Pancreas (tissue), 10 donors: ENCODE measurements at regions not wholly inside any gene's neighbourhood (a gene's known extent, or its start where the extent isn't known, plus 50 kb on each side); places are given as distances from the start of the nearest gene placed in this dataset.
"Not testable (repeated sequence)": the region's sequence is repeated elsewhere in the genome, so short reads cannot be mapped to it uniquely, and the experiment has no call there.

ENCODE experiments used
- ATAC-seq, 4 donors: fragments of 200-7000 bp; cut with Tn5 transposase; one replicate each; pipeline versions ENCODE4 v1.8.0 to v1.9.1; 2020; ENCODE audit warnings: mild to moderate bottlenecking in 4 of 4, moderate library complexity in 4 of 4
- DNase-seq, 6 donors: peaks; one replicate each; pipeline ENCODE4 v3.0.0-alpha.2; 2020
- FAIRE-seq: peaks from 2 replicates; lab custom pipeline; 2012; peaks lifted over from hg19 to GRCh38; lab: Jason Lieb, UNC
- H3K27ac ChIP-seq, 4 donors: fragments of 200-600 bp; sonication (generic); 1 replicate in 3 of 4; 2 replicates in 1 of 4; pipeline versions ENCODE4 v1.5.0 to v1.8.0; 2020
- H3K27me3 ChIP-seq, 4 donors: fragments of 200-600 bp; one replicate each; pipeline ENCODE4 v1.8.0; 2021
- H3K36me3 ChIP-seq, 3 donors: fragments of 200-600 bp; sonication (generic) in 1 of 3; one replicate each; pipeline versions ENCODE4 v1.5.0 to v1.8.0; 2020 to 2021
- H3K4me1 ChIP-seq, 3 donors: fragments of 200-600 bp; one replicate each; pipeline ENCODE4 v1.8.0; 2021
- H3K4me3 ChIP-seq, 4 donors: fragments of 200-600 bp; sonication (generic) in 2 of 4; one replicate each; pipeline versions ENCODE4 v1.5.0 to v1.8.0; 2020 to 2021
- H3K9me3 ChIP-seq, 4 donors: fragments of 200-600 bp; one replicate each; pipeline ENCODE4 v1.8.0; 2021
- CTCF ChIP-seq, 4 donors: fragments of 200-600 bp; sonication (generic) in 3 of 4; IDR thresholded peaks; one replicate each; pipeline versions ENCODE4 v1.5.0 to v1.8.0; 2021; ENCODE audit warnings: antibody characterized with exemption in 4 of 4
- WGBS, 2 donors: extraction: QIAGEN DNeasy Blood & Tissue Kit; methylation state at CpG; one replicate each; pipeline ENCODE4 v1.1.7; 2013; 5-methylcytosine and 5-hydroxymethylcytosine counted together
- intact Hi-C, 3 donors: fragments of 100-400 bp; cut with DNase I; formaldehyde crosslinking; loops; one replicate each; pipeline versions ENCODE4 v1.11.1 to v1.14.2; 2022
- donor health status: healthy with polysubstance abuse.
- donor health status: DM: no; HTN: no; CAD: no; lungs with moderate emphysema.
- donor health status: DM: no; HTN: no; CAD: no.
- donor health status: control.
- donor health status: control.
- donor health status: Bipolar disorder and iron deficiency.
- donor health status: DM: yes; HTN: yes; CAD: no.
- donor health status: DM: no; HTN: no; CAD: no.
- donor health status: DM: no; HTN: no; CAD: no.
- donor health status: DM: yes; HTN: yes; CAD: no.

GRCh38 chr6:4636191-4636880, 139.9 kb upstream of the CDYL start:
- H3K27ac ChIP-seq: no peak overlapping the region
- no peak overlapping the region for H3K4me3 ChIP-seq
- TF ChIP-seq CTCF (IDR thresholded peaks at IDR 0.05): no peak
- ATAC-seq: no peak
- 70 to 75% methylated on average over 14 of the region's 14 CpGs for WGBS, 2 donors
- no peak for FAIRE-seq
- no peaks in the 10 kb centered on the region for H3K36me3 ChIP-seq
- H3K4me1 ChIP-seq: no peaks in the 10 kb centered on the region
- no peaks in the 10 kb centered on the region for H3K27me3 ChIP-seq
- no peak for DNase-seq
- no peaks in the 10 kb centered on the region for H3K9me3 ChIP-seq
- intact Hi-C loops: no loop called here

DNA sequence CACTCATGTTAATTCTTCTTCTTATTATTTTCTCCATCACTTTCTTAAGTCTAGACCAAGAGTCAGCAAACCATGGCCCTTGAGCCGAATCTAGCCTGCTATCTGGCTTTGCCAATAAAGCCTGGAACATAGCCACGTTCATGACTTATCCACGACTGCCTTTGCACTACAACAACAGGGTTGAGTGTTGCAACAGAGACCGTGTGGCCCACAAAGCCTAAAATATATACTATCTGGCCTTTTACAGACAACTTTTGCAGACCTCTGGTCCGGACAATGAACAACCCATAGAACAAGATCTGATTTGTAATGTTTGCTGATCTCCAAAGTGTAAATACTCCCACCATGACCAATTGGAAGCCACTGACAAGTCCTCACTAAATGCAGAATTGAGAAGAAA, 140.5 kb upstream of the CDYL start:
- intact Hi-C loops: no loop called here
- H3K27me3 ChIP-seq: no peaks in the 10 kb centered on the region
- ATAC-seq (no peak), DNase-seq (no peak), FAIRE-seq (no peak)
- H3K4me3 ChIP-seq: no peak overlapping the region
- H3K36me3 ChIP-seq: no peaks in the 10 kb centered on the region
- no peak overlapping the region for H3K27ac ChIP-seq
- no peaks in the 10 kb centered on the region for H3K4me1 ChIP-seq
- WGBS, 2 donors: 41 to 45% methylated on average over 5 of the region's 5 CpGs
- no peak for TF ChIP-seq CTCF (IDR thresholded peaks at IDR 0.05)
- H3K9me3 ChIP-seq: no peaks in the 10 kb centered on the region

DNA sequence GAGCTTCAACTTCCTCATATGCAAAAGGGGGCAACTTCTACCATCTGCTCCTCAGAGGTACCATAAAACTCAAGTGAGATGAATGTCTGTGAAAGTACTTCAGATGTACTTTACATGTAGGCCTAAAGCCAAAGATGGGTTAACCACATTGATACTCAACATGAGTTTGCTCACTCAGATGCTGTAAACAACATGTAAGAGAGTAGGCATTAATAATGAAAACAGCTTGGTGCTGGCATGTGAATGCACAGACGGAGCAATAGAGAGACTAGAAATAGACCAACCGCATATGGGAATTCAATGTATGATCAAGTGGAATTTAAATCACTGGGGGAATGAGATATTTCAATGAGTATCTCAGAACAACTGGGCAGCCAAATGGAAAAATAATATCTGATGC, 143.8 kb upstream of the CDYL start:
- ATAC-seq (no peak), DNase-seq (no peak), FAIRE-seq (no peak)
- Histone ChIP-seq H3K4me1 (no peaks in the 10 kb centered on the region), H3K36me3 (no peaks in the 10 kb centered on the region), H3K9me3 (no peaks in the 10 kb centered on the region), H3K4me3 (no peak overlapping the region), H3K27me3 (no peaks in the 10 kb centered on the region), H3K27ac (no peak overlapping the region)
- intact Hi-C loops: no loop called here
- TF ChIP-seq CTCF (IDR thresholded peaks at IDR 0.05): no peak
- WGBS, 2 donors: 65 to 80% methylated on average over 2 of the region's 2 CpGs

DNA sequence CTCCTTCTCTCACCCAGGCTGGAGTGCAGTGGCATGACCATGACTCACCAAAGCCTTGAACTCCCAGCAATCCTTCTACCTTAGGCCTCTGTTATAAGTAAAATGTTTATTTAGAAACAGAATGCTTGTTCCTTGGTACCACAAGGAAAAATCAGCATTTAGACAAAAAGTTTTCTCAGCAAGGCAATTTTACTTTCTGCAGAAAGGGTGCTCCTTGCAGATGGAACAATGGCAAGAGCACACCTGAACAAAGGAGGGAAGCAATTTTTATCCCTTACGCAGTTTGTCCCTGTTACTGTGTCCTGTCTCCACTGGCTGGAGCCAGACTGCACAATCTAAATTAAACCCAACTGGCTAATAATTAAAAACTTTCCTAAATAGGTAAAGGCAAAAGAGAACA, 146.4 kb upstream of the CDYL start:
- FAIRE-seq, H3K27me3 ChIP-seq, DNase-seq, H3K9me3 ChIP-seq, intact Hi-C loops, H3K36me3 ChIP-seq, H3K4me1 ChIP-seq, ATAC-seq, H3K27ac ChIP-seq, H3K4me3 ChIP-seq: not testable (repeated sequence)
- 91 to 97% methylated on average over 1 of the region's 1 CpG for WGBS, 2 donors

DNA sequence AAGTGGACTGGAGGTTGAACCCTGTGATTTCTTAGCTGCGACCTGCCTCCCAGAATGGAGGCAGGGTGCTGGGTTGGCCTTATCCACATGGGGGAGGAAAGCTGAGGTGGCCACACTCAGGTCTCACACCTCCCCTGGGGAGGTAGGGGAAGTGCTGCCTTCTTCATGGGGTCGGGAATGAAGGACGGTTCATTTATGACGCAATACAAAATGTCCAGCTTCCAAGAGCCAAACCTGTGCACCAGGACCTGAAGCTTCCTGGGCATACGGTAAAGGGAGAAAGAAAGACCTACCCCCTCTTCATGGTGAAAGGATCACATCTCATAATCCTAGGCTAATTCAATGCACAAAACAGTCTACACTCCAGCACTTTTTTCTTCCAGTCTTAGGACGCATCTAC, 150.6 kb upstream of the CDYL start:
- H3K4me3 ChIP-seq: no peak overlapping the region
- H3K9me3 ChIP-seq: no peaks in the 10 kb centered on the region
- no peaks in the 10 kb centered on the region for H3K4me1 ChIP-seq
- ATAC-seq (no peak), DNase-seq (no peak), FAIRE-seq (no peak)
- no peaks in the 10 kb centered on the region for H3K36me3 ChIP-seq
- no peak for TF ChIP-seq CTCF (IDR thresholded peaks at IDR 0.05)
- H3K27ac ChIP-seq: no peak overlapping the region
- 69 to 79% methylated on average over 6 of the region's 6 CpGs for WGBS, 2 donors
- H3K27me3 ChIP-seq: no peaks in the 10 kb centered on the region
- intact Hi-C loops: no loop called here
